KMS-11 (cell line): ENCODE measurements at regions not wholly inside any gene's neighbourhood (a gene's known extent, or its start where the extent isn't known, plus 50 kb on each side); places are given as distances from the start of the nearest gene placed in this dataset.

Experiments
- H2AFZ ChIP-seq: fragments of 200-600 bp; sonication (generic); 2 replicates; pipeline ENCODE4 v1.6.1; 2016; ENCODE audit warnings: antibody characterized with exemption, mixed run types, low read depth
- H3K27ac ChIP-seq: fragments of 200-600 bp; sonication (generic); 2 replicates; pipeline ENCODE4 v1.6.1; 2016; ENCODE audit warnings: mild to moderate bottlenecking, mixed run types
- H3K27me3 ChIP-seq: fragments of 200-600 bp; sonication (generic); 2 replicates; pipeline ENCODE4 v1.6.1; 2017; ENCODE audit warnings: mild to moderate bottlenecking, low read depth, mixed run types, moderate library complexity; ENCODE audit not compliant: insufficient read depth
- H3K36me3 ChIP-seq: fragments of 200-600 bp; sonication (generic); 2 replicates; pipeline ENCODE4 v1.6.1; 2017; ENCODE audit warnings: mild to moderate bottlenecking, mixed run types; ENCODE audit not compliant: insufficient read depth
- H3K4me1 ChIP-seq: fragments of 200-600 bp; sonication (generic); 2 replicates; pipeline ENCODE4 v1.6.1; 2016; ENCODE audit warnings: mild to moderate bottlenecking, low read depth, mixed run types; ENCODE audit not compliant: poor library complexity, severe bottlenecking
- H3K4me2 ChIP-seq: fragments of 200-600 bp; sonication (generic); 2 replicates; pipeline ENCODE4 v1.7.0; 2016; ENCODE audit warnings: mild to moderate bottlenecking, mixed run types
- H3K4me3 ChIP-seq: fragments of 200-600 bp; sonication (generic); IDR thresholded peaks from 2 replicates; pipeline ENCODE4 v1.6.1; 2017; ENCODE audit warnings: low read depth, low read length, mixed read lengths; ENCODE audit not compliant: insufficient read depth
- H3K79me2 ChIP-seq: fragments of 200-600 bp; sonication (generic); 2 replicates; pipeline ENCODE4 v1.6.1; 2016; ENCODE audit warnings: low read depth, mixed run types; ENCODE audit not compliant: insufficient read depth
- H3K9ac ChIP-seq: fragments of 200-600 bp; sonication (generic); 2 replicates; pipeline ENCODE4 v1.6.1; 2016; ENCODE audit warnings: mild to moderate bottlenecking, mixed run types
- H4K20me1 ChIP-seq: fragments of 200-600 bp; sonication (generic); 2 replicates; pipeline ENCODE4 v1.6.1; 2016; ENCODE audit warnings: mild to moderate bottlenecking, mixed run types; ENCODE audit not compliant: insufficient read depth
- CTCF ChIP-seq: fragments of 200-600 bp; sonication (generic); conservative IDR thresholded peaks from 2 replicates; pipeline ENCODE4 v1.6.1; 2017; ENCODE audit warnings: low read depth, mild to moderate bottlenecking, antibody characterized with exemption, low read length, moderate library complexity, mixed read lengths

- TF ChIP-seq CTCF: no peak
- H4K20me1 ChIP-seq: no peaks in the 10 kb centered on the region
- H3K79me2 ChIP-seq: no peaks in the 10 kb centered on the region
- H3K36me3 ChIP-seq: no peaks in the 10 kb centered on the region
- H3K4me3 ChIP-seq: no peak overlapping the region
- no peak overlapping the region for H3K27ac ChIP-seq
- H2AFZ ChIP-seq: no peak overlapping the region
- H3K4me2 ChIP-seq: no peak overlapping the region
- H3K4me1 ChIP-seq: no peaks in the 10 kb centered on the region
- no peaks in the 10 kb centered on the region for H3K27me3 ChIP-seq
- no peak overlapping the region for H3K9ac ChIP-seq
Observed at GRCh38 chr2:16818203-16818556, 152.5 kb upstream of the CYRIA start.

- Histone ChIP-seq H4K20me1 (no peaks in the 10 kb centered on the region), H3K4me3 (no peak overlapping the region), H3K27ac (no peak overlapping the region), H3K27me3 (no peaks in the 10 kb centered on the region), H3K9ac (no peak overlapping the region), H3K36me3 (no peaks in the 10 kb centered on the region), H2AFZ (no peak overlapping the region), H3K79me2 (no peaks in the 10 kb centered on the region), H3K4me1 (no peaks in the 10 kb centered on the region), H3K4me2 (no peak overlapping the region)
- TF ChIP-seq CTCF: no peak
Observed at GRCh38 chr2:16817305-16818202, 151.9 kb upstream of the CYRIA start.

- Histone ChIP-seq H3K27ac (no peak overlapping the region), H3K4me1 (no peaks in the 10 kb centered on the region), H3K27me3 (no peaks in the 10 kb centered on the region), H3K4me3 (no peak overlapping the region), H3K9ac (no peak overlapping the region), H3K36me3 (no peaks in the 10 kb centered on the region), H3K4me2 (no peak overlapping the region), H3K79me2 (no peaks in the 10 kb centered on the region), H2AFZ (no peak overlapping the region), H4K20me1 (no peaks in the 10 kb centered on the region)
- no peak for TF ChIP-seq CTCF
Observed at GRCh38 chr2:16816522-16816921, 150.9 kb upstream of the CYRIA start.

GRCh38 chr2:16816016-16816415 lies 150.4 kb upstream of the CYRIA start:
- H4K20me1 ChIP-seq: no peaks in the 10 kb centered on the region
- no peaks in the 10 kb centered on the region for H3K27me3 ChIP-seq
- H3K79me2 ChIP-seq: no peaks in the 10 kb centered on the region
- H3K4me2 ChIP-seq: no peak overlapping the region
- H3K36me3 ChIP-seq: no peaks in the 10 kb centered on the region
- no peak for TF ChIP-seq CTCF
- no peaks in the 10 kb centered on the region for H3K4me1 ChIP-seq
- H3K9ac ChIP-seq: no peak overlapping the region
- no peak overlapping the region for H3K27ac ChIP-seq
- H2AFZ ChIP-seq: no peak overlapping the region
- no peak overlapping the region for H3K4me3 ChIP-seq
